Erythroblast (primary cell): ENCODE measurements at regions not wholly inside any gene's neighbourhood (a gene's known extent, or its start where the extent isn't known, plus 50 kb on each side); places are given as distances from the start of the nearest gene placed in this dataset.

Source experiments
- GATA1 ChIP-seq: IDR thresholded peaks from 2 replicates; pipeline ENCODE4 v1.6.1; 2011; ENCODE audit warnings: low read depth, mild to moderate bottlenecking, control low read depth, low read length, moderate library complexity
- POLR2A ChIP-seq: IDR thresholded peaks from 2 replicates; pipeline ENCODE4 v1.6.1; 2011; ENCODE audit warnings: mild to moderate bottlenecking, low read length

GRCh38 chr7:114190387-114190786 is 224.2 kb upstream of the FOXP2 start:
- TF ChIP-seq POLR2A (no peak), GATA1 (no peak)
